CD1c-positive myeloid dendritic cell (primary cell): ENCODE measurements at regions not wholly inside any gene's neighbourhood (a gene's known extent, or its start where the extent isn't known, plus 50 kb on each side); places are given as distances from the start of the nearest gene placed in this dataset.

ENCODE experiments used
- DNase-seq: peaks from one replicate; pipeline ENCODE4 v3.0.0-alpha.2; 2016; ENCODE audit errors: extremely low spot score

DNA sequence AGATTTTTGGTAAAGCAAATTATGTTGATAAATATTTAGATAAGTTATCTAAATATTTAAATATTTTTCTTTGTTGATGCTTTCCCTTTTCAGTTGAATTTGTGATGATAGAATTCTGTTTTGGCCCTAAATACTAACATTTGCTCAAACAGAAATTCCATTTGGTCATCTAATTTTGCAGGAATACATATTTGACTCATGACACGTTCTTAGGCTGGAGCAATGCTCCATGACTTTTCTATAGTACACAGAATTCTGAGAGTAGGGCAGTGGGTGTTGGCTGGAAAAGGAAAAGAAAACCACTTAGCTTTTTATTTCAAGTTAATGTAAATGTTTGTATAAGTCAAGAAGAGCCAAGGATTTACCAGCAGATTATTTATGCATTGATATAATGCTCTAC lies 58.6 kb upstream of the GK2 start:
- DNase-seq, result no peak
